ENCODE measurements at regions not wholly inside any gene's neighbourhood (a gene's known extent, or its start where the extent isn't known, plus 50 kb on each side); places are given as distances from the start of the nearest gene placed in this dataset.
A peak's percentile ranks its signal among the peaks of the same experiment; 100 is the strongest.

DNA sequence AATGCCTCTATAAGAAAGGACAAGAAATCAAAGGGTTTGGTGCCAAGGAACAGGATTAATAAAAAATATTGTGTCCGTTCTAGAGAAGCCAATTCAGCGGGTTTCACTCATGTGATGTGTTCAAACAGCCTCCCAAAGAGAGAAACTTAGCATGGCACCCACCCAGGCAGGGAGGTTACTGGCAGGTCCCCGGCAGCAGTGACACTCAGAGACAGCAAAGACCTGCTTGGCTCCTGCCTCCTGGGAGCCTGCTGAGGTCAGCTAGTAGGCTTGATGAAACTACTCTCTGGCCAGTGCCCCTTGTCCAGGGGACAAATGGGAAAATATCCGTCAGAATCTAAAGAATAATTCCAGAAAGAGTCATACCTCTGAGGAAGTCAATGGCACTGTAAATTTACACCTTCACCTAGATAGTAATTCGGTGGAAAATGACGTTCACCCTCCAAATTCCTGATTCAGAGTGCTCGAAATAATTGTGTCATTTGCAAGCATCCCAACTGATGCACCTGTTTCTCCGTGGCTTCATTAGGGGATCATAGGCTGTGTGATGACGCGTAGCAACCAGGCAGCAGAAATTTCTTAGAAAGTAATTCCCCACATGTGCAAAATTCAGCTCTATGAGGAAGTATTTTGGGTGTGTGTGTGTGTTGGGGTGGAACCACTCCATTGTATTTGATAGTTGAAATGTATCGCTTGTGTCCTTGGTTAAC lies 481.5 kb upstream of the ZFHX3 start:
- FAIRE-seq (no peak), DNase-seq (ENCODE audit: insufficient read length, low spot score) (no peak)
- TF ChIP-seq, protein P1, sequence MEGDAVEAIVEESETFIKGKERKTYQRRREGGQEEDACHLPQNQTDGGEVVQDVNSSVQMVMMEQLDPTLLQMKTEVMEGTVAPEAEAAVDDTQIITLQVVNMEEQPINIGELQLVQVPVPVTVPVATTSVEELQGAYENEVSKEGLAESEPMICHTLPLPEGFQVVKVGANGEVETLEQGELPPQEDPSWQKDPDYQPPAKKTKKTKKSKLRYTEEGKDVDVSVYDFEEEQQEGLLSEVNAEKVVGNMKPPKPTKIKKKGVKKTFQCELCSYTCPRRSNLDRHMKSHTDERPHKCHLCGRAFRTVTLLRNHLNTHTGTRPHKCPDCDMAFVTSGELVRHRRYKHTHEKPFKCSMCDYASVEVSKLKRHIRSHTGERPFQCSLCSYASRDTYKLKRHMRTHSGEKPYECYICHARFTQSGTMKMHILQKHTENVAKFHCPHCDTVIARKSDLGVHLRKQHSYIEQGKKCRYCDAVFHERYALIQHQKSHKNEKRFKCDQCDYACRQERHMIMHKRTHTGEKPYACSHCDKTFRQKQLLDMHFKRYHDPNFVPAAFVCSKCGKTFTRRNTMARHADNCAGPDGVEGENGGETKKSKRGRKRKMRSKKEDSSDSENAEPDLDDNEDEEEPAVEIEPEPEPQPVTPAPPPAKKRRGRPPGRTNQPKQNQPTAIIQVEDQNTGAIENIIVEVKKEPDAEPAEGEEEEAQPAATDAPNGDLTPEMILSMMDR (IDR thresholded peaks at IDR 0.05; ENCODE audit: insufficient read depth, missing control alignments): no peak

DNA sequence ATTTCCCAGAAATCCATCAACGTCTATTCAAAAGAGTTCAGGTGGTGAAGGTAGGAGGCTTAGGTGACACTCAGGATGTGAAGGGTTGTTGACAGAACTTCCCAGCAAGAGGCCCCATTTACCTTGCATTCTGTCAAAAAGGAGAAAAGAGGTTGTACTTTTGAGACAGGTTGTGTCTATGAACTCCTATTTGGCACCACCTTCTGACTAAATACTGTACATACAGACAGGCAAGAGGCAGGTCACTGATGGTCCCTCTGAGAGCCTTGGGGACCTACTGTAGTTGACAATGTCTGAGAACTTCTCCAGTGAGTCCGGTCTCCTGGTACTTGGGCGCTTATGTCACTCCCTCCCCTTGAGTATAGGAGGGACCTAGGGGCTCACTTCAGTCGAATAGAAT lies 479.3 kb upstream of the ZFHX3 start:
- TF ChIP-seq, protein P1 (IDR thresholded peaks at IDR 0.05; ENCODE audit: insufficient read depth, missing control alignments): peak; percentile 8
- FAIRE-seq (no peak), DNase-seq (ENCODE audit: insufficient read length, low spot score) (no peak)

DNA sequence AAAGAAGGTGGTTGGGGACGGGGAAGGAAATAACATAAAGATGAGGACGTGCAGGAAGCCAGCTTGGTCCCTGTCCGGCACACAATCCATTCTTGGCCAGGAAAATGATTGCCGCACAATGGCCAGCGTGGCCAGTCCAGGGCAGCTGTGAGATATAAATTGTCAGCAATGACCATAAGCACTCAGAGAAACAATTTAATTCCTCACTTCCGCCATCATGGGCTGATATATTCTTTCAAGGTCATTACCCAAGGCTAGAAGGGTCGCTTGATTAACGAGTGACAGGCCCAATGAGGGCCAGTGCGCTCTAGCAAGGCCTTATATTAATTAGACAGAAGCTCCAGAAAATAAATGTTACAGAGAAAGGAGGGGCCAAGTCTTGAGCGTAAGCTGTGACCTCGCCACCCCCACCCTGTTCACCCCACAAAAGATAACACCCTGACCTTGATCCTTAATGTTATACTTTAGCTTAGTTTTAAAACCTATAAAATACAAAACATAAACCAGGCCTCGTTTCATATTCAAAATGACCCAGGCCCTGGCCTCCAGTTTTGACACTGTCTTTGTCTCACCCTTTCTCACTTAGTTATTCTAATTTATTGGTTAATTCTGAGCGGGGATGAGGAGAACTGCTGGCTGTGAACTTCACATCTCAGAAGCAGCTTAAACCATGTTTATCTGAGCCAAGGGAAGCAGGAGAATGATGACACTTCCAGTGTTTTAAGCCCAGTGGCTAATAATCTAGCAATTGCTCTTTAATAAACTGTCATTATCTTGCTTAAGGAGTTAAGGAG lies 478.3 kb upstream of the ZFHX3 start:
- TF ChIP-seq, protein P1 (IDR thresholded peaks at IDR 0.05; ENCODE audit: insufficient read depth, missing control alignments): no peak
- DNase-seq (ENCODE audit: insufficient read length, low spot score): no peak
- FAIRE-seq: no peak

DNA sequence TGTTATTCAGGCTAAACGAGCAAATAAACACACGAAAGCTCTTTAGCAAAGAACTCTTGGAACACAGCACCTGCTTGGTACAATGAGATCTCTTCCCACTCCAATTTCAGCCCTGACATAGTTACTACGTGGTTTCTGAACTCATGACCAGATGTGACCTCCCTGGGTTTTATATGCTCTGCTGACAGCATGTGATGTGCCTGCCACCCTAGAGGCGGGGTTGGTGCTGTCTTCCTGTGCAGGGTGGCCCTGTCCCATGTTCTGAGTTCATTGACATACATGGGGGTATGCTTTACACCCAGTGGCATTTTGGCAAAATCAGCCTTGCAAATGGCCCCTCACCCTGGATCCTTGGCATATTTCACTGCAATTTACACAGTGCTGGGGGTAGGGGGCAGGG lies 475.3 kb upstream of the ZFHX3 start:
- TF ChIP-seq, protein P1 (IDR thresholded peaks at IDR 0.05; ENCODE audit: insufficient read depth, missing control alignments): no peak
- DNase-seq (ENCODE audit: insufficient read length, low spot score) (no peak), FAIRE-seq (no peak)

DNA sequence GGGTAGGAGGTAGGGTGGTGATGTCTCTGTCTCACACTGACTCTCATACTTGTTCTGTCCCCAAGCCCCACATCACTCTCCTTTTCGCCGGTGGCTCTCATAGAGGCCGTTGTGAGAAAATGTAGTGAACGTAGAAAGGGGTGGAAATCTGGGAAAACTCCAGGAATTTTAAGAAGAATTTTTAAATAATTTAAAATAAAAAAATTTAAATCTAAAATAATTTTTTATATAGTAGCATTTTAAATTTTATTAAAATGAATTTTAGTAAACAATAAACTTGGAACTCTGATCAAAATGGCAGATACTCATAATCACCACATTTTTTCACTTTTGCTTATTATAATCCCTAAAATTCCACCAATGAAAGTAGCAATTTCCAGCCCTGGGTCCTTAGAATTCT lies 473.6 kb upstream of the ZFHX3 start:
- no peak for FAIRE-seq
- TF ChIP-seq, protein P1 (IDR thresholded peaks at IDR 0.05; ENCODE audit: insufficient read depth, missing control alignments): no peak

DNA sequence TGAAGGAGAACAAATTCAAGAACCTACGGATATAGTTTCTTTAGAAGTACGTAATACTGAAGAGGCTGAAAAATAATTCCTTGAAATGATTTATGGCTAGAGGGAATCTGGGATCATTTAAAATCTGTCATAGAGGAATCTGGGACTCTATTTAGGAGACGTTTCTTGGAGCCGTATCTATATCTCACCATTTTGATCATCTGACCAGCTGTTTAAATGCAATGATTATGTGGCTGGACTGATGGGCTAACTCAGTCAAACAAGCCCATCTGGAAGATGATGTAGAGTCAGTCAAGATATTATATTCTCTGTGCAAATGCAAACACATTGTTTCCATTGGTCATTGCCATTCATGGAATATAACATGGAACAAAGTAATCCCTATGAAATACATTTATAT lies 467.7 kb upstream of the ZFHX3 start:
- TF ChIP-seq, protein P1 (IDR thresholded peaks at IDR 0.05; ENCODE audit: insufficient read depth, missing control alignments): no peak
- DNase-seq (ENCODE audit: insufficient read length, low spot score): no peak
- no peak for FAIRE-seq

More for the DNA sequence above, 473.6 kb upstream of the ZFHX3 start:
- no peak for DNase-seq (ENCODE audit: insufficient read length, low spot score)

DNA sequence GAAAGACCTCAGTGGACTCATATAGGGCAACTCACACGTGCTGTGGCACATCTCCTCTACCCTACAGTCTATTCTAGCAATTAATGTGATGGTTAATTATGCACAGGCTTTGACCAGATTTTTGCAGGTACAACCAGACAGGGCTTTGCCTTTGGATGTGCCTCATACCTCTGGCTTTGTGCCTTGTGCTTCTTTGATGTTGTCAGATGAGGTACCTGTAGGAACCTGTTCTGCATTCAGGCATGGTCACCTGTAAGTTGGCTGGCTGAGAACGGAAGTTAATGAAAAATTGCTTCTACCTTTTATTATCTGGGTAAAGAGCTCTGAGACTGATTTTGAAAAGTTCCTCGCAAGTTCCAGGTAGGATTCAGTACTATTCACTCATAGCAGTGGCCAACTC lies 462.9 kb upstream of the ZFHX3 start:
- DNase-seq (ENCODE audit: insufficient read length, low spot score): no peak
- FAIRE-seq: no peak
- TF ChIP-seq, protein P1 (IDR thresholded peaks at IDR 0.05; ENCODE audit: insufficient read depth, missing control alignments): no peak
